IMR-90 (cell line): ENCODE measurements at regions not wholly inside any gene's neighbourhood (a gene's known extent, or its start where the extent isn't known, plus 50 kb on each side); places are given as distances from the start of the nearest gene placed in this dataset.

Experiments
- ATAC-seq: fragments of 200-7000 bp; cut with Tn5 transposase; 2 replicates; pipeline ENCODE4 v1.9.1; 2020; ENCODE audit warnings: low read depth, mild to moderate bottlenecking, moderate library complexity
- BruUV-seq: library from RNA; stranded (reverse); fragments of 400-500 nt; replicated peaks from 2 replicates; lab custom pipeline; 2021; lab: Mats Ljungman, UMichigan
- CTCF ChIA-PET: fragments of 300-600 bp; formaldehyde crosslinking; extraction: SDS; loops from one replicate; lab custom pipeline; 2021; ENCODE audit warnings: antibody characterized with exemption; lab: Yijun Ruan, JAX
- POLR2A ChIA-PET: fragments of 300-600 bp; sonication (Branson Sonifier 250); formaldehyde crosslinking; loops from one replicate; lab custom pipeline; 2022; ENCODE audit warnings: antibody characterized with exemption; ENCODE audit not compliant: unreplicated experiment; lab: Charles Lee
- DNase-seq: peaks from one replicate; pipeline ENCODE4 v3.0.0; 2013
- H2AFZ ChIP-seq: replicated peaks from 2 replicates; pipeline ENCODE3; 2013; ENCODE audit warnings: low read length, mild to moderate bottlenecking; ENCODE audit not compliant: poor library complexity
- H2AK5ac ChIP-seq: 2 replicates; pipeline ENCODE4 v1.6.1; 2013; ENCODE audit warnings: low read depth, low read length, inconsistent platforms
- H2AK9ac ChIP-seq: replicated peaks from 2 replicates; pipeline ENCODE3; 2013; ENCODE audit warnings: mild to moderate bottlenecking, low read depth, low read length, moderate library complexity; ENCODE audit not compliant: poor library complexity
- H2BK120ac ChIP-seq: 2 replicates; pipeline ENCODE4 v1.6.1; 2013; ENCODE audit warnings: low read depth, low read length, inconsistent platforms
- H2BK15ac ChIP-seq: 3 replicates; pipeline ENCODE4 v1.6.1; 2013; ENCODE audit warnings: low read depth, low read length, inconsistent platforms
- H2BK20ac ChIP-seq: 2 replicates; pipeline ENCODE4 v1.6.1; 2013; ENCODE audit warnings: low read depth, mild to moderate bottlenecking, inconsistent platforms, low read length, moderate library complexity
- H2BK5ac ChIP-seq: 2 replicates; pipeline ENCODE4 v1.6.1; 2013; ENCODE audit warnings: mild to moderate bottlenecking, low read depth, low read length, inconsistent platforms; ENCODE audit not compliant: poor library complexity, severe bottlenecking
- H3K14ac ChIP-seq: replicated peaks from 2 replicates; pipeline ENCODE4 v1.6.1; 2013; ENCODE audit warnings: low read depth, low read length, inconsistent platforms
- H3K18ac ChIP-seq: 2 replicates; pipeline ENCODE4 v1.6.1; 2013; ENCODE audit warnings: low read depth, low read length, control low read depth
- H3K23ac ChIP-seq: 2 replicates; pipeline ENCODE4 v1.6.1; 2013; ENCODE audit warnings: low read depth, low read length, inconsistent platforms
- H3K27ac ChIP-seq: 2 replicates; pipeline ENCODE4 v1.5.1; 2013; ENCODE audit warnings: mild to moderate bottlenecking, control low read depth, low read length; ENCODE audit not compliant: insufficient read depth
- H3K27me3 ChIP-seq: 2 replicates; pipeline ENCODE4 v1.6.1; 2013; ENCODE audit warnings: low read length; ENCODE audit not compliant: control insufficient read depth, insufficient read depth
- H3K36me3 ChIP-seq: 2 replicates; pipeline ENCODE4 v1.6.1; 2013; ENCODE audit warnings: low read length, mixed read lengths; ENCODE audit not compliant: control insufficient read depth, insufficient read depth
- H3K4ac ChIP-seq: 2 replicates; pipeline ENCODE4 v1.6.1; 2013; ENCODE audit warnings: low read depth, low read length, inconsistent platforms
- H3K4me1 ChIP-seq: 2 replicates; pipeline ENCODE4 v1.6.1; 2013; ENCODE audit warnings: low read length, mixed read lengths; ENCODE audit not compliant: control insufficient read depth, insufficient read depth
- H3K4me2 ChIP-seq: 2 replicates; pipeline ENCODE4 v1.6.1; 2013; ENCODE audit warnings: low read depth, mild to moderate bottlenecking, control low read depth, low read length, moderate library complexity
- H3K4me3 ChIP-seq: 2 replicates; pipeline ENCODE4 v1.5.1; 2013; ENCODE audit warnings: low read depth, mild to moderate bottlenecking, control low read depth, low read length, moderate library complexity; ENCODE audit not compliant: insufficient read depth
- H3K56ac ChIP-seq: 2 replicates; pipeline ENCODE4 v1.6.1; 2013; ENCODE audit warnings: low read length, inconsistent platforms; ENCODE audit not compliant: insufficient read depth; ENCODE audit errors: extremely low read depth
- H3K79me1 ChIP-seq, 2 experiments: 2 replicates each; pipeline ENCODE4 v1.6.1; 2013; ENCODE audit warnings: low read length in 2 of 2, inconsistent platforms in 1 of 2, low read depth in 1 of 2
- H3K9ac ChIP-seq: 2 replicates; pipeline ENCODE4 v1.6.1; 2013; ENCODE audit warnings: low read depth, low read length, control low read depth
- H3K9me1 ChIP-seq: 2 replicates; pipeline ENCODE4 v1.6.1; 2013; ENCODE audit warnings: low read length, inconsistent platforms; ENCODE audit not compliant: insufficient read depth
- H3K9me3 ChIP-seq: 2 replicates; pipeline ENCODE4 v1.6.1; 2013; ENCODE audit warnings: low read length; ENCODE audit not compliant: control insufficient read depth, insufficient read depth
- H4K20me1 ChIP-seq: 2 replicates; pipeline ENCODE4 v1.6.1; 2013; ENCODE audit warnings: low read length, inconsistent platforms; ENCODE audit not compliant: insufficient read depth
- H4K5ac ChIP-seq: 2 replicates; pipeline ENCODE4 v1.6.1; 2013; ENCODE audit warnings: mild to moderate bottlenecking, low read depth, low read length, control low read depth
- H4K8ac ChIP-seq, 2 experiments: 2 replicates each; pipeline ENCODE4 v1.6.1; 2013; ENCODE audit warnings: low read depth in 2 of 2, low read length in 2 of 2, control low read depth in 1 of 2, inconsistent platforms in 1 of 2
- H4K91ac ChIP-seq: 2 replicates; pipeline ENCODE4 v1.6.1; 2013; ENCODE audit warnings: low read depth, low read length, inconsistent platforms; ENCODE audit not compliant: insufficient read depth
- MAFK ChIP-seq: IDR thresholded peaks from 2 replicates; pipeline ENCODE4 v1.6.1; 2012; ENCODE audit warnings: low read depth, low read length, improper control_type of control experiment
- MXI1 ChIP-seq: IDR thresholded peaks from 2 replicates; pipeline ENCODE4 v1.6.1; 2012; ENCODE audit warnings: low read depth, mild to moderate bottlenecking, low read length, moderate library complexity, borderline replicate concordance
- SMC3 ChIP-seq: fragments of 150-350 bp; IDR thresholded peaks from 2 replicates; pipeline ENCODE4 v1.6.1; 2016; ENCODE audit warnings: low read depth, mild to moderate bottlenecking, antibody characterized with exemption, low read length, moderate library complexity
- WGBS, 2 experiments: methylation state at CpG; one replicate each; pipeline versions ENCODE4 v1.1.5 to v1.1.7; 2013; ENCODE audit warnings: missing lambda C conversion rate in 2 of 2; ENCODE audit not compliant: insufficient read length in 1 of 2; ENCODE audit errors: extremely low coverage in 2 of 2; 5-methylcytosine and 5-hydroxymethylcytosine counted together
- dilution Hi-C: fragments of 300-500 bp; cut with HindIII; formaldehyde crosslinking; loops from one replicate; pipeline ENCODE4 v1.14.3; 2018; ENCODE audit warnings: low sequenced_read_pairs; ENCODE audit not compliant: unreplicated experiment
- in situ Hi-C: fragments of 300-500 bp; cut with MboI; formaldehyde crosslinking; loops from 3 replicates; pipeline ENCODE4 v1.14.3; 2019; ENCODE audit warnings: low sequenced_read_pairs, inconsistent platforms, mixed read lengths
- intact Hi-C: fragments of 100-400 bp; cut with micrococcal nuclease; formaldehyde crosslinking; loops from 2 replicates; pipeline ENCODE4 v1.10.0; 2022

GRCh38 chr13:76797361-76797760 is 88.8 kb downstream of the KCTD12 start:
- no peaks in the 10 kb centered on the region for H3K9me1 ChIP-seq
- no peak overlapping the region for H3K9ac ChIP-seq
- no peaks in the 10 kb centered on the region for H3K4me1 ChIP-seq
- H2BK5ac ChIP-seq = no peak overlapping the region
- no peak overlapping the region for H3K23ac ChIP-seq
- no peak overlapping the region for H3K4me3 ChIP-seq
- H4K91ac ChIP-seq = no peak overlapping the region
- no peak overlapping the region for H4K5ac ChIP-seq
- no peak overlapping the region for H2AFZ ChIP-seq
- H3K79me1 ChIP-seq = no peaks in the 10 kb centered on the region
- no peaks in the 10 kb centered on the region for H3K27me3 ChIP-seq
- in situ Hi-C loops = no loop called here
- intact Hi-C loops = no loop called here
- ChIA-PET CTCF (interaction anchor here (1.1 kb wide), 1 partner anchor 88 kb away, joined by 7 read pairs; the partner anchor contains the start of gene KCTD12), POLR2A (no interaction called here)
- H2BK15ac ChIP-seq = no peak overlapping the region
- H2BK20ac ChIP-seq = no peak overlapping the region
- no peak for DNase-seq
- H3K14ac ChIP-seq = no peak overlapping the region
- BruUV-seq = no TSS peak
- H4K20me1 ChIP-seq = no peaks in the 10 kb centered on the region
- no peak overlapping the region for H3K4me2 ChIP-seq
- H3K36me3 ChIP-seq = no peaks in the 10 kb centered on the region
- H3K18ac ChIP-seq = no peak overlapping the region
- H3K56ac ChIP-seq = no peak overlapping the region
- no peak overlapping the region for H3K4ac ChIP-seq
- dilution Hi-C loops = no loop called here
- no peak for ATAC-seq
- H2AK9ac ChIP-seq = no peak overlapping the region
- no peak overlapping the region for H3K27ac ChIP-seq
- 80% methylated on average over 1 of the region's 5 CpGs; no CpG with 5 or more reads in 1 of the 2 experiments for WGBS, 2 experiments
- no peak overlapping the region for H4K8ac ChIP-seq
- no peak overlapping the region for H2BK120ac ChIP-seq
- no peaks in the 10 kb centered on the region for H3K9me3 ChIP-seq
- no peak overlapping the region for H2AK5ac ChIP-seq
- TF ChIP-seq MXI1 (no peak), MAFK (no peak), SMC3 (no peak)
